HCT116 (cell line): ENCODE measurements at regions not wholly inside any gene's neighbourhood (a gene's known extent, or its start where the extent isn't known, plus 50 kb on each side); places are given as distances from the start of the nearest gene placed in this dataset.

Experiments used
- ATAC-seq: fragments of 200-7000 bp; cut with Tn5 transposase; 2 replicates; pipeline ENCODE4 v1.9.1; 2020; ENCODE audit warnings: mild to moderate bottlenecking, moderate library complexity
- BruUV-seq: library from RNA; stranded (reverse); fragments of 400-500 nt; replicated peaks from 2 replicates; lab custom pipeline; 2021; lab: Mats Ljungman, UMichigan
- CTCF ChIA-PET: fragments of 300-600 bp; sonication (Branson Sonifier 250); formaldehyde crosslinking; loops from one replicate; lab custom pipeline; 2021; ENCODE audit warnings: antibody characterized with exemption; lab: Charles Lee
- POLR2A ChIA-PET: fragments of 300-600, 350-600 bp; sonication (Branson Sonifier 250); formaldehyde crosslinking; loops from one replicate; lab custom pipeline; 2021; ENCODE audit warnings: antibody characterized with exemption; lab: Charles Lee
- RAD21 ChIA-PET, 2 experiments: fragments of 300-600 bp; sonication (Branson Sonifier 250); formaldehyde crosslinking; loops; one replicate each; lab custom pipeline; 2023; ENCODE audit warnings: low total read pairs in 2 of 2; ENCODE audit not compliant: uncharacterized antibody in 2 of 2, unreplicated experiment in 2 of 2, low non-redundant PET in 1 of 2; lab: Charles Lee
- DNase-seq: peaks from one replicate; pipeline ENCODE4 v3.0.0-alpha.2; 2010; ENCODE audit warnings: low read depth, low spot score
- H2AFZ ChIP-seq: fragments of 200-600 bp; shearing (Covaris generic), sonication (generic); 2 replicates; pipeline ENCODE4 v1.6.1; 2017; ENCODE audit warnings: low read depth, mixed run types, mixed read lengths, antibody characterized with exemption, low read length; ENCODE audit not compliant: poor library complexity, severe bottlenecking
- H3K27ac ChIP-seq: 2 replicates; pipeline ENCODE4 v1.5.1; 2012; ENCODE audit warnings: low read depth, low read length
- H3K27me3 ChIP-seq: fragments of 200-600 bp; sonication (generic); 2 replicates; pipeline ENCODE4 v1.6.1; 2016; ENCODE audit warnings: mixed run types, low read length, mixed read lengths; ENCODE audit not compliant: insufficient read depth
- H3K36me3 ChIP-seq, 2 experiments: fragments of 200-500 bp in 1 of 2; fragments of 200-600 bp in 1 of 2; sonication (Bioruptor generic) in 1 of 2; sonication (generic) in 1 of 2; 2 replicates each; pipeline versions ENCODE4 v1.5.1 to v1.6.1; 2014 to 2016; ENCODE audit warnings: low read length in 2 of 2, inconsistent platforms in 1 of 2, mixed read lengths in 1 of 2, mixed run types in 1 of 2; ENCODE audit not compliant: insufficient read depth in 2 of 2, control insufficient read depth in 1 of 2
- H3K4me1 ChIP-seq, 2 experiments: fragments of 200-600 bp in 1 of 2; sonication (generic) in 1 of 2; 2 replicates each; pipeline versions ENCODE4 v1.5.1 to v1.6.1; 2012 to 2017; ENCODE audit warnings: low read length in 2 of 2, inconsistent platforms in 1 of 2, mild to moderate bottlenecking in 1 of 2, mixed read lengths in 1 of 2, mixed run types in 1 of 2, moderate library complexity in 1 of 2; ENCODE audit not compliant: insufficient read depth in 2 of 2, control insufficient read depth in 1 of 2
- H3K4me2 ChIP-seq: fragments of 200-600 bp; sonication (generic); 2 replicates; pipeline ENCODE4 v1.6.1; 2017; ENCODE audit warnings: mixed run types, low read length, mixed read lengths
- H3K4me3 ChIP-seq, 2 experiments: fragments of 200-600 bp in 1 of 2; sonication (generic) in 1 of 2; replicated peaks in 1 of 2; 2 replicates each; pipeline ENCODE4 v1.5.1; 2011 to 2016; ENCODE audit warnings: low read length in 2 of 2, control low read depth in 1 of 2, low read depth in 1 of 2, mild to moderate bottlenecking in 1 of 2, mixed read lengths in 1 of 2, mixed run types in 1 of 2
- H3K79me2 ChIP-seq: fragments of 200-600 bp; sonication (generic); 2 replicates; pipeline ENCODE4 v1.6.1; 2017; ENCODE audit warnings: mild to moderate bottlenecking, mixed run types, low read length, moderate library complexity, mixed read lengths; ENCODE audit not compliant: insufficient read depth
- H3K9ac ChIP-seq: fragments of 200-600 bp; sonication (generic); 2 replicates; pipeline ENCODE4 v1.6.1; 2016; ENCODE audit warnings: low read length, mixed read lengths
- H3K9me2 ChIP-seq: fragments of 200-600 bp; sonication (generic), shearing (Covaris generic); 2 replicates; pipeline ENCODE4 v1.6.1; 2017; ENCODE audit warnings: mixed run types, mild to moderate bottlenecking, moderate library complexity; ENCODE audit not compliant: insufficient read depth
- H3K9me3 ChIP-seq, 2 experiments: fragments of 200-500 bp in 1 of 2; fragments of 200-600 bp in 1 of 2; sonication (Bioruptor generic) in 1 of 2; sonication (generic) in 1 of 2; 2 replicates each; pipeline ENCODE4 v1.6.1; 2014 to 2017; ENCODE audit warnings: low read length in 2 of 2, mixed read lengths in 2 of 2, inconsistent platforms in 1 of 2, low read depth in 1 of 2, mild to moderate bottlenecking in 1 of 2, mixed run types in 1 of 2, moderate library complexity in 1 of 2; ENCODE audit not compliant: control insufficient read depth in 1 of 2, insufficient read depth in 1 of 2
- H4K20me1 ChIP-seq: fragments of 200-600 bp; sonication (generic), shearing (Covaris generic); 2 replicates; pipeline ENCODE4 v1.6.1; 2017; ENCODE audit warnings: mixed run types, mild to moderate bottlenecking, moderate library complexity; ENCODE audit not compliant: insufficient read depth
- CBX3 ChIP-seq: IDR thresholded peaks from 2 replicates; pipeline ENCODE4 v1.6.1; 2012; ENCODE audit warnings: low read depth
- CTCF ChIP-seq, 3 experiments: fragments of 200-600 bp in 1 of 3; sonication (generic) in 1 of 3; IDR thresholded peaks in 2 of 3; conservative IDR thresholded peaks in 1 of 3; 2 replicates each; pipeline ENCODE4 v1.5.1; 2012 to 2017; ENCODE audit warnings: low read depth in 2 of 3, low read length in 2 of 3, antibody characterized with exemption in 1 of 3, borderline replicate concordance in 1 of 3, control low read depth in 1 of 3, mild to moderate bottlenecking in 1 of 3, mixed read lengths in 1 of 3, mixed run types in 1 of 3, moderate library complexity in 1 of 3; ENCODE audit not compliant: insufficient read depth in 1 of 3
- EGR1 ChIP-seq: IDR thresholded peaks from 2 replicates; pipeline ENCODE4 v1.6.1; 2012; ENCODE audit warnings: low read depth
- ELF1 ChIP-seq: IDR thresholded peaks from 2 replicates; pipeline ENCODE4 v1.6.1; 2012; ENCODE audit warnings: low read depth, borderline replicate concordance
- EZH2 ChIP-seq: fragments of 200-600 bp; sonication (generic); IDR thresholded peaks from 2 replicates; pipeline ENCODE4 v1.6.1; 2017; ENCODE audit warnings: antibody characterized with exemption, mixed run types
- EZH2phosphoT487 ChIP-seq: fragments of 200-600 bp; IDR thresholded peaks from 2 replicates; pipeline ENCODE4 v1.6.1; 2018; ENCODE audit warnings: antibody characterized with exemption, borderline replicate concordance
- FOSL1 ChIP-seq: IDR thresholded peaks from 2 replicates; pipeline ENCODE4 v1.6.1; 2012; ENCODE audit warnings: low read depth
- POLR2A ChIP-seq: IDR thresholded peaks from 2 replicates; pipeline ENCODE4 v1.7.0; 2011; ENCODE audit warnings: borderline replicate concordance; ENCODE audit not compliant: insufficient read depth, insufficient read length; ENCODE audit errors: extremely low read depth
- RAD21 ChIP-seq: IDR thresholded peaks from 2 replicates; pipeline ENCODE4 v1.6.1; 2012; ENCODE audit warnings: low read depth, mild to moderate bottlenecking
- SIN3A ChIP-seq: IDR thresholded peaks from 2 replicates; pipeline ENCODE4 v1.6.1; 2012; ENCODE audit warnings: low read depth
- TCF7L2 ChIP-seq: IDR thresholded peaks from 2 replicates; pipeline ENCODE4 v1.7.0; 2011; ENCODE audit warnings: borderline replicate concordance, inconsistent platforms; ENCODE audit not compliant: insufficient read depth, insufficient read length; ENCODE audit errors: extremely low read depth
- YY1 ChIP-seq: IDR thresholded peaks from 2 replicates; pipeline ENCODE4 v1.6.1; 2011; ENCODE audit warnings: low read length, low read depth, moderate library complexity, mild to moderate bottlenecking; ENCODE audit not compliant: insufficient replicate concordance; ENCODE audit errors: extremely low read depth
- ZBTB33 ChIP-seq: IDR thresholded peaks from 2 replicates; pipeline ENCODE4 v1.6.1; 2011; ENCODE audit warnings: mild to moderate bottlenecking, low read length, moderate library complexity; ENCODE audit not compliant: insufficient replicate concordance; ENCODE audit errors: extremely low read depth
- ZFX ChIP-seq: fragments of 450-650 bp; IDR thresholded peaks from 2 replicates; pipeline ENCODE4 v1.6.1; 2017
- ZNF274 ChIP-seq: fragments of 200-500 bp; sonication (Bioruptor generic); IDR thresholded peaks from 2 replicates; pipeline ENCODE4 v1.6.1; 2014; ENCODE audit warnings: mild to moderate bottlenecking, low read depth, low read length, inconsistent platforms
- intact Hi-C: fragments of 100-400 bp; cut with micrococcal nuclease; formaldehyde crosslinking; loops from 2 replicates; pipeline ENCODE4 v1.10.0; 2022
- TF ChIP-seq, protein P1 (sequence below): IDR thresholded peaks from 2 replicates; pipeline ENCODE4 v1.6.1; 2012
- TF ChIP-seq, protein P2 (sequence below): IDR thresholded peaks from 2 replicates; pipeline ENCODE4 v1.6.1; 2012; ENCODE audit warnings: low read depth
- TF ChIP-seq, protein P3 (sequence below): IDR thresholded peaks from 2 replicates; pipeline ENCODE4 v1.6.1; 2012

- intact Hi-C loops: no loop called here
- POLR2A ChIA-PET: no interaction called here
- Histone ChIP-seq H3K27ac (no peak overlapping the region), H3K27me3 (0 out of 2 replicates have a peak, but pooled peaks cover 5% of the 10 kb centered on the region), H3K79me2 (no peaks in the 10 kb centered on the region), H3K36me3 (no peaks in the 10 kb centered on the region), H4K20me1 (no peaks in the 10 kb centered on the region), H3K9me2 (no peaks in the 10 kb centered on the region), H3K9me3 (0 out of 4 replicates have a peak, but pooled peaks cover 0 to 2% of the 10 kb centered on the region in 2 experiments), H3K4me1 (peaks cover 0 to 8% of the 10 kb centered on the region in 2 experiments; a peak in 1 of 4 replicates), H3K4me2 (no peak overlapping the region)
- no peak for ATAC-seq
- CTCF ChIA-PET: no interaction called here
- RAD21 ChIA-PET: no interaction called here
- no peak for TF ChIP-seq POLR2A
- no peak for TF ChIP-seq YY1
- TF ChIP-seq EZH2: no peak
- TF ChIP-seq SIN3A: no peak
- TF ChIP-seq CTCF (IDR thresholded peaks at IDR 0.05 in 2 of 3, conservative IDR thresholded peaks at IDR 0.05 in 1 of 3; ENCODE audit: borderline replicate concordance in 1 of 3, insufficient read depth in 1 of 3, low read depth in 2 of 3, low read length in 2 of 3): no peak
- no peak for TF ChIP-seq ZFX
- no peak for TF ChIP-seq ELF1
- TF ChIP-seq EGR1: no peak
- no peak for TF ChIP-seq FOSL1
- no peak for TF ChIP-seq ZBTB33
- no peak for TF ChIP-seq EZH2phosphoT487
- TF ChIP-seq, protein P1, sequence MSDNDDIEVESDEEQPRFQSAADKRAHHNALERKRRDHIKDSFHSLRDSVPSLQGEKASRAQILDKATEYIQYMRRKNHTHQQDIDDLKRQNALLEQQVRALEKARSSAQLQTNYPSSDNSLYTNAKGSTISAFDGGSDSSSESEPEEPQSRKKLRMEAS: no peak
- no peak for TF ChIP-seq RAD21
- TF ChIP-seq ZNF274: no peak
- TF ChIP-seq, protein P2, sequence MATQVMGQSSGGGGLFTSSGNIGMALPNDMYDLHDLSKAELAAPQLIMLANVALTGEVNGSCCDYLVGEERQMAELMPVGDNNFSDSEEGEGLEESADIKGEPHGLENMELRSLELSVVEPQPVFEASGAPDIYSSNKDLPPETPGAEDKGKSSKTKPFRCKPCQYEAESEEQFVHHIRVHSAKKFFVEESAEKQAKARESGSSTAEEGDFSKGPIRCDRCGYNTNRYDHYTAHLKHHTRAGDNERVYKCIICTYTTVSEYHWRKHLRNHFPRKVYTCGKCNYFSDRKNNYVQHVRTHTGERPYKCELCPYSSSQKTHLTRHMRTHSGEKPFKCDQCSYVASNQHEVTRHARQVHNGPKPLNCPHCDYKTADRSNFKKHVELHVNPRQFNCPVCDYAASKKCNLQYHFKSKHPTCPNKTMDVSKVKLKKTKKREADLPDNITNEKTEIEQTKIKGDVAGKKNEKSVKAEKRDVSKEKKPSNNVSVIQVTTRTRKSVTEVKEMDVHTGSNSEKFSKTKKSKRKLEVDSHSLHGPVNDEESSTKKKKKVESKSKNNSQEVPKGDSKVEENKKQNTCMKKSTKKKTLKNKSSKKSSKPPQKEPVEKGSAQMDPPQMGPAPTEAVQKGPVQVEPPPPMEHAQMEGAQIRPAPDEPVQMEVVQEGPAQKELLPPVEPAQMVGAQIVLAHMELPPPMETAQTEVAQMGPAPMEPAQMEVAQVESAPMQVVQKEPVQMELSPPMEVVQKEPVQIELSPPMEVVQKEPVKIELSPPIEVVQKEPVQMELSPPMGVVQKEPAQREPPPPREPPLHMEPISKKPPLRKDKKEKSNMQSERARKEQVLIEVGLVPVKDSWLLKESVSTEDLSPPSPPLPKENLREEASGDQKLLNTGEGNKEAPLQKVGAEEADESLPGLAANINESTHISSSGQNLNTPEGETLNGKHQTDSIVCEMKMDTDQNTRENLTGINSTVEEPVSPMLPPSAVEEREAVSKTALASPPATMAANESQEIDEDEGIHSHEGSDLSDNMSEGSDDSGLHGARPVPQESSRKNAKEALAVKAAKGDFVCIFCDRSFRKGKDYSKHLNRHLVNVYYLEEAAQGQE: no peak
- TF ChIP-seq CBX3: no peak
- TF ChIP-seq TCF7L2: no peak
- TF ChIP-seq, protein P3, sequence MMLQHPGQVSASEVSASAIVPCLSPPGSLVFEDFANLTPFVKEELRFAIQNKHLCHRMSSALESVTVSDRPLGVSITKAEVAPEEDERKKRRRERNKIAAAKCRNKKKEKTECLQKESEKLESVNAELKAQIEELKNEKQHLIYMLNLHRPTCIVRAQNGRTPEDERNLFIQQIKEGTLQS: no peak
- TF ChIP-seq, all 23 proteins: peak for 0
- no peak overlapping the region for H2AFZ ChIP-seq
- H3K4me3 ChIP-seq: no peak overlapping the region
- no peak overlapping the region for H3K9ac ChIP-seq
- DNase-seq: no peak
- no TSS peak for BruUV-seq
Measured at GRCh38 chr16:76801357-76801756, 389.6 kb upstream of the MON1B start.
